ENCODE measurements at regions not wholly inside any gene's neighbourhood (a gene's known extent, or its start where the extent isn't known, plus 50 kb on each side); places are given as distances from the start of the nearest gene placed in this dataset.

- Histone ChIP-seq H3K9me3 (ENCODE audit: control insufficient read depth, low read depth, low read length) (no peaks in the 10 kb centered on the region), H3K27ac (ENCODE audit: low read length) (no peak overlapping the region), H3K27me3 (ENCODE audit: control insufficient read depth, insufficient read depth, low read length) (no peaks in the 10 kb centered on the region), H3K4me1 (ENCODE audit: control insufficient read depth, insufficient read depth, low read length) (no peaks in the 10 kb centered on the region), H3K4me3 (ENCODE audit: low read length) (no peak overlapping the region), H3K36me3 (ENCODE audit: control insufficient read depth, insufficient read depth, low read length) (no peaks in the 10 kb centered on the region)
- no peak for DNase-seq
- no CpG with 5 or more reads among the region's 14 CpGs for WGBS (ENCODE audit: insufficient coverage, low lambda C conversion rate)
Measured at GRCh38 chr12:111224186-111225066, 144.5 kb downstream of the PHETA1 start.

GRCh38 chr12:111222523-111222922 is 146.4 kb downstream of the PHETA1 start:
- H3K27ac ChIP-seq (ENCODE audit: low read length): no peak overlapping the region
- H3K4me1 ChIP-seq (ENCODE audit: control insufficient read depth, insufficient read depth, low read length): no peaks in the 10 kb centered on the region
- WGBS (ENCODE audit: insufficient coverage, low lambda C conversion rate): no CpG with 5 or more reads among the region's 4 CpGs
- H3K27me3 ChIP-seq (ENCODE audit: control insufficient read depth, insufficient read depth, low read length): no peaks in the 10 kb centered on the region
- no peak overlapping the region for H3K4me3 ChIP-seq (ENCODE audit: low read length)
- no peak for DNase-seq
- H3K9me3 ChIP-seq (ENCODE audit: control insufficient read depth, low read depth, low read length): no peaks in the 10 kb centered on the region
- H3K36me3 ChIP-seq (ENCODE audit: control insufficient read depth, insufficient read depth, low read length): no peaks in the 10 kb centered on the region

- Histone ChIP-seq H3K9me3 (ENCODE audit: control insufficient read depth, low read depth, low read length) (no peaks in the 10 kb centered on the region), H3K4me3 (ENCODE audit: low read length) (no peak overlapping the region), H3K4me1 (ENCODE audit: control insufficient read depth, insufficient read depth, low read length) (no peaks in the 10 kb centered on the region), H3K36me3 (ENCODE audit: control insufficient read depth, insufficient read depth, low read length) (no peaks in the 10 kb centered on the region), H3K27me3 (ENCODE audit: control insufficient read depth, insufficient read depth, low read length) (no peaks in the 10 kb centered on the region), H3K27ac (ENCODE audit: low read length) (no peak overlapping the region)
- WGBS (ENCODE audit: insufficient coverage, low lambda C conversion rate): no CpG with 5 or more reads among the region's 6 CpGs
- DNase-seq: no peak
Measured at GRCh38 chr12:111222027-111222414, 146.9 kb downstream of the PHETA1 start.

- Histone ChIP-seq H3K4me3 (ENCODE audit: low read length) (no peak overlapping the region), H3K36me3 (ENCODE audit: control insufficient read depth, insufficient read depth, low read length) (no peaks in the 10 kb centered on the region), H3K27me3 (ENCODE audit: control insufficient read depth, insufficient read depth, low read length) (no peaks in the 10 kb centered on the region), H3K4me1 (ENCODE audit: control insufficient read depth, insufficient read depth, low read length) (no peaks in the 10 kb centered on the region), H3K27ac (ENCODE audit: low read length) (no peak overlapping the region), H3K9me3 (ENCODE audit: control insufficient read depth, low read depth, low read length) (no peaks in the 10 kb centered on the region)
- no peak for DNase-seq
- 70% methylated on average over 6 of the region's 14 CpGs for WGBS (ENCODE audit: insufficient coverage, low lambda C conversion rate)
Measured at GRCh38 chr12:111221062-111222026, 147.6 kb downstream of the PHETA1 start.

- WGBS (ENCODE audit: insufficient coverage, low lambda C conversion rate): no CpG with 5 or more reads among the region's 1 CpG
- Histone ChIP-seq H3K27me3 (ENCODE audit: control insufficient read depth, insufficient read depth, low read length) (no peaks in the 10 kb centered on the region), H3K9me3 (ENCODE audit: control insufficient read depth, low read depth, low read length) (no peaks in the 10 kb centered on the region), H3K36me3 (ENCODE audit: control insufficient read depth, insufficient read depth, low read length) (no peaks in the 10 kb centered on the region), H3K4me3 (ENCODE audit: low read length) (no peak overlapping the region), H3K27ac (ENCODE audit: low read length) (no peak overlapping the region), H3K4me1 (ENCODE audit: control insufficient read depth, insufficient read depth, low read length) (no peaks in the 10 kb centered on the region)
- DNase-seq: no peak
Measured at GRCh38 chr12:111220363-111220762, 148.5 kb downstream of the PHETA1 start.

- no peaks in the 10 kb centered on the region for H3K9me3 ChIP-seq (ENCODE audit: control insufficient read depth, low read depth, low read length)
- H3K4me1 ChIP-seq (ENCODE audit: control insufficient read depth, insufficient read depth, low read length): no peaks in the 10 kb centered on the region
- no peak overlapping the region for H3K27ac ChIP-seq (ENCODE audit: low read length)
- H3K36me3 ChIP-seq (ENCODE audit: control insufficient read depth, insufficient read depth, low read length): no peaks in the 10 kb centered on the region
- no peak for DNase-seq
- no peak overlapping the region for H3K4me3 ChIP-seq (ENCODE audit: low read length)
- peaks cover 7% of the 10 kb centered on the region for H3K27me3 ChIP-seq (ENCODE audit: control insufficient read depth, insufficient read depth, low read length)
- WGBS (ENCODE audit: insufficient coverage, low lambda C conversion rate): no CpG with 5 or more reads among the region's 2 CpGs
Measured at GRCh38 chr12:111219440-111219839, 149.5 kb downstream of the PHETA1 start.

DNA sequence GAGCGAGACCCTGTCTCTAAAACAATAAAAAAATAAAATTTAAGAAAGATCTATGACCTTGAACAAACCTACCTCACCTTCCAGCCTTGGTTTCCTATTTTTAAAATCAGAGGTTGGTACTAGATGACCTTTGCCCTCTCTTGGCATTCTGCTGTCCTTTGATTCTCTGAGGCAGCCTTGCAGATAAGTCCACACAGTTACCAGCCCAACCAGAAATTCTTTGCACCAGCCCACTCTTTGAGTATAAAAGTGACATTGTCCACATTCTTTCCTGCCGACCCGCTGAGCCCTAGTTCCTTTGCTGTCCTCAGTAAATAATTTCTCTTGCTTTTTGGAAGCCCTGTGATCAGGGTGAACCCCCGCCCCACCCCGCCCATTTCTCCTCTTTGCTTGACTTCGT is 150.4 kb downstream of the PHETA1 start:
- no peak overlapping the region for H3K27ac ChIP-seq (ENCODE audit: low read length)
- H3K4me1 ChIP-seq (ENCODE audit: control insufficient read depth, insufficient read depth, low read length): no peaks in the 10 kb centered on the region
- DNase-seq: no peak
- no peaks in the 10 kb centered on the region for H3K9me3 ChIP-seq (ENCODE audit: control insufficient read depth, low read depth, low read length)
- WGBS (ENCODE audit: insufficient coverage, low lambda C conversion rate): 33% methylated on average over 1 of the region's 6 CpGs
- H3K4me3 ChIP-seq (ENCODE audit: low read length): no peak overlapping the region
- H3K36me3 ChIP-seq (ENCODE audit: control insufficient read depth, insufficient read depth, low read length): no peaks in the 10 kb centered on the region
- peaks cover 7% of the 10 kb centered on the region for H3K27me3 ChIP-seq (ENCODE audit: control insufficient read depth, insufficient read depth, low read length)

DNA sequence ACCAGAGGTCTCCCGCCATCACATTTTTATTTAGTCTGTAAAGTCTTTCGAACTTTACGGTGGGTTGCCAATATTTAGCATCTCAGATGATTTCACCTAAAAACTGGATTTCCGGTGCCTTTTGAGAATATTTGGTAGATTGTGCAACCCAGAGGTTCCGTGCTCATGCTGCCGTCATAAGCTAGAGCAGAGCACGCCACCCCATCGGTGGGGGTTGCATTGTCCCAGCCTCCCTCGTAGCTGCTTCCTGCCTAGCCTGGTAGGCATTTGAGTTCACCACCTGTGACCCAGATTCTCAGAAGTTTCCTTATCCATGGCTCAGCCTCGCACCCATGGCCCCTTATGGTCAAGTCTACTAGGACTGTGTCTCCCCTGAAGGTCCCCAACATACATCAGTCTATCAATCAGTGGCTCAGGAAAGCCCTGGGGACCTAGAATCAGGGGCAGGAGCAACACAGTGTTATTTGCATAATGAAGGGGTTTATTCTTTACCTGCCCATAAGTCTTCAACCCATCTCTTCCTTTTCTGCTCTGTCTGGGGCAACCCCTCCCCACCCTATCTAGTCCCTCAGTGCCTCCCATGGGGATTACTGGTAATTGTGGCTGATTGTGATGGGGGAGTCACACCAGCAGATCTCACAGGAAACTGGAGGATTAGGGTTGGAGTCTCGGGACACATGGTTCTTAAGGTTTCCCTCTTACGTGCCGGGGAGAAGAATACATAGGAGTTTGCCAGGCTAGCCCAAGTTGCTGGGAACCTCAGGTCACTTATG is 152.3 kb downstream of the PHETA1 start:
- no peak overlapping the region for H3K4me3 ChIP-seq (ENCODE audit: low read length)
- H3K4me1 ChIP-seq (ENCODE audit: control insufficient read depth, insufficient read depth, low read length): no peaks in the 10 kb centered on the region
- H3K9me3 ChIP-seq (ENCODE audit: control insufficient read depth, low read depth, low read length): no peaks in the 10 kb centered on the region
- H3K27me3 ChIP-seq (ENCODE audit: control insufficient read depth, insufficient read depth, low read length): peaks cover 7% of the 10 kb centered on the region
- no peak for DNase-seq
- H3K27ac ChIP-seq (ENCODE audit: low read length): no peak overlapping the region
- no peaks in the 10 kb centered on the region for H3K36me3 ChIP-seq (ENCODE audit: control insufficient read depth, insufficient read depth, low read length)
- WGBS (ENCODE audit: insufficient coverage, low lambda C conversion rate): no CpG with 5 or more reads among the region's 13 CpGs

DNA sequence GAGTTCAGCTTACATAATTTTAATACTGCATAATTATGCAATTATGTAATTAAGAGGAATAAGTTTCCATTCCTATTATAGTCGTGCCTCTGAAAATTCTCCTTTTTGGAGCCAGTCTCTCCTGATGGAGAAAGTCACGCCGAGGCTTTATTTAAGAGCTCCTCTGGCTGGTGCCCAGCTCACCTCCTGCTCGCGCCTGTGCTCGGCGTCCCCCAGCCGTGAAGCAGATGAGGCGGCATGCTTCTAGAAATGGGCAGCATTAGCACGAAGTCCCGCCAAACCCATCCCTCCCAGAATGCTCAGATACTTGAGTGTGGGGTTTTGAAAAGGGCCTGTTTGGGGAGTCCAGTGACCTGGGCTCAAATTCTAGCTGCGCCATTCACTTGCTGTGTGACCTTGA is 153.0 kb downstream of the PHETA1 start:
- WGBS (ENCODE audit: insufficient coverage, low lambda C conversion rate): no CpG with 5 or more reads among the region's 12 CpGs
- Histone ChIP-seq H3K9me3 (ENCODE audit: control insufficient read depth, low read depth, low read length) (no peaks in the 10 kb centered on the region), H3K27ac (ENCODE audit: low read length) (no peak overlapping the region), H3K4me1 (ENCODE audit: control insufficient read depth, insufficient read depth, low read length) (no peaks in the 10 kb centered on the region), H3K27me3 (ENCODE audit: control insufficient read depth, insufficient read depth, low read length) (peaks cover 7% of the 10 kb centered on the region), H3K4me3 (ENCODE audit: low read length) (no peak overlapping the region), H3K36me3 (ENCODE audit: control insufficient read depth, insufficient read depth, low read length) (no peaks in the 10 kb centered on the region)
- no peak for DNase-seq

- H3K36me3 ChIP-seq (ENCODE audit: control insufficient read depth, insufficient read depth, low read length): no peaks in the 10 kb centered on the region
- no peak overlapping the region for H3K4me3 ChIP-seq (ENCODE audit: low read length)
- H3K27me3 ChIP-seq (ENCODE audit: control insufficient read depth, insufficient read depth, low read length): peaks cover 7% of the 10 kb centered on the region
- WGBS (ENCODE audit: insufficient coverage, low lambda C conversion rate): 62% methylated on average over 10 of the region's 16 CpGs
- no peaks in the 10 kb centered on the region for H3K9me3 ChIP-seq (ENCODE audit: control insufficient read depth, low read depth, low read length)
- H3K4me1 ChIP-seq (ENCODE audit: control insufficient read depth, insufficient read depth, low read length): no peaks in the 10 kb centered on the region
- no peak overlapping the region for H3K27ac ChIP-seq (ENCODE audit: low read length)
- no peak for DNase-seq
Measured at GRCh38 chr12:111214401-111214800, 154.5 kb downstream of the PHETA1 start.

Data from large intestine (tissue), 3 donors.